ENCODE measurements at regions not wholly inside any gene's neighbourhood (a gene's known extent, or its start where the extent isn't known, plus 50 kb on each side); places are given as distances from the start of the nearest gene placed in this dataset.

- intact Hi-C loops (cut with DNase I; ENCODE audit: low total_unique reads), result no loop called here
- TF ChIP-seq POLR2A (IDR thresholded peaks at IDR 0.05), result no peak
- no peak for TF ChIP-seq CTCF (IDR thresholded peaks at IDR 0.05)
- WGBS, 2 donors, result 73 to 82% methylated on average over 2 of the region's 2 CpGs
- Histone ChIP-seq H3K9me3 (no peaks in the 10 kb centered on the region), H3K4me3 (no peak overlapping the region), H3K27ac (no peak overlapping the region), H3K27me3 (no peaks in the 10 kb centered on the region), H3K4me1 (no peaks in the 10 kb centered on the region), H3K36me3 (ENCODE audit: low read depth, missing control alignments) (no peaks in the 10 kb centered on the region)
- DNase-seq, result no peak
Observed at GRCh38 chr6:128768187-128768586, 114.8 kb upstream of the LAMA2 start.

- no peak for DNase-seq
- H3K4me1 ChIP-seq, result no peaks in the 10 kb centered on the region
- no peaks in the 10 kb centered on the region for H3K27me3 ChIP-seq
- H3K4me3 ChIP-seq, result no peak overlapping the region
- H3K36me3 ChIP-seq (ENCODE audit: low read depth, missing control alignments), result no peaks in the 10 kb centered on the region
- 75 to 80% methylated on average over 1 of the region's 1 CpG for WGBS, 2 donors
- H3K9me3 ChIP-seq, result no peaks in the 10 kb centered on the region
- TF ChIP-seq CTCF (IDR thresholded peaks at IDR 0.05), result no peak
- no peak for TF ChIP-seq POLR2A (IDR thresholded peaks at IDR 0.05)
- intact Hi-C loops (cut with DNase I; ENCODE audit: low total_unique reads), result no loop called here
- no peak overlapping the region for H3K27ac ChIP-seq
Observed at GRCh38 chr6:128767705-128768104, 115.2 kb upstream of the LAMA2 start.

- Histone ChIP-seq H3K9me3 (no peaks in the 10 kb centered on the region), H3K27ac (no peak overlapping the region), H3K27me3 (no peaks in the 10 kb centered on the region), H3K4me1 (no peaks in the 10 kb centered on the region), H3K4me3 (no peak overlapping the region), H3K36me3 (ENCODE audit: low read depth, missing control alignments) (no peaks in the 10 kb centered on the region)
- 61 to 87% methylated on average over 1 of the region's 1 CpG for WGBS, 2 donors
- intact Hi-C loops (cut with DNase I; ENCODE audit: low total_unique reads), result no loop called here
- TF ChIP-seq CTCF (IDR thresholded peaks at IDR 0.05), result no peak
- TF ChIP-seq POLR2A (IDR thresholded peaks at IDR 0.05), result no peak
- DNase-seq, result no peak
Observed at GRCh38 chr6:128767150-128767549, 115.8 kb upstream of the LAMA2 start.

- no peak for DNase-seq
- Histone ChIP-seq H3K36me3 (ENCODE audit: low read depth, missing control alignments) (no peaks in the 10 kb centered on the region), H3K4me3 (no peak overlapping the region), H3K9me3 (no peaks in the 10 kb centered on the region), H3K27me3 (no peaks in the 10 kb centered on the region), H3K27ac (no peak overlapping the region), H3K4me1 (no peaks in the 10 kb centered on the region)
- no peak for TF ChIP-seq CTCF (IDR thresholded peaks at IDR 0.05)
- no peak for TF ChIP-seq POLR2A (IDR thresholded peaks at IDR 0.05)
- WGBS, 2 donors, result 62 to 64% methylated on average over 2 of the region's 2 CpGs
- intact Hi-C loops (cut with DNase I; ENCODE audit: low total_unique reads), result no loop called here
Observed at GRCh38 chr6:128763599-128764300, 119.2 kb upstream of the LAMA2 start.

- no peaks in the 10 kb centered on the region for H3K9me3 ChIP-seq
- intact Hi-C loops (cut with DNase I; ENCODE audit: low total_unique reads), result no loop called here
- H3K36me3 ChIP-seq (ENCODE audit: low read depth, missing control alignments), result no peaks in the 10 kb centered on the region
- 82 to 88% methylated on average over 3 of the region's 3 CpGs for WGBS, 2 donors
- H3K27ac ChIP-seq, result no peak overlapping the region
- no peak for TF ChIP-seq POLR2A (IDR thresholded peaks at IDR 0.05)
- TF ChIP-seq CTCF (IDR thresholded peaks at IDR 0.05), result no peak
- no peaks in the 10 kb centered on the region for H3K4me1 ChIP-seq
- H3K4me3 ChIP-seq, result no peak overlapping the region
- no peaks in the 10 kb centered on the region for H3K27me3 ChIP-seq
- no peak for DNase-seq
Observed at GRCh38 chr6:128759901-128760300, 123.0 kb upstream of the LAMA2 start.
